HepG2 (cell line): ENCODE measurements at regions not wholly inside any gene's neighbourhood (a gene's known extent, or its start where the extent isn't known, plus 50 kb on each side); places are given as distances from the start of the nearest gene placed in this dataset.

Experiments used
- ATAC-seq: fragments of 200-7000 bp; cut with Tn5 transposase; 3 replicates; pipeline ENCODE4 v1.9.1; 2020; ENCODE audit warnings: mild to moderate bottlenecking, moderate library complexity
- BruUV-seq: library from RNA; stranded (reverse); fragments of 400-500 nt; replicated peaks from 2 replicates; lab custom pipeline; 2021; lab: Mats Ljungman, UMichigan
- CTCF ChIA-PET: fragments of 300-600 bp; formaldehyde crosslinking; extraction: SDS; loops from one replicate; lab custom pipeline; 2021; ENCODE audit warnings: low total read pairs, inconsistent platforms, low intra/inter-chr PET ratio; lab: Yijun Ruan, JAX
- POLR2A ChIA-PET: fragments of 350-600 bp; sonication (Branson Sonifier 250); formaldehyde crosslinking; loops from one replicate; lab custom pipeline; 2020; ENCODE audit warnings: antibody characterized with exemption, inconsistent platforms; lab: Yijun Ruan, JAX
- DNase-seq: peaks from one replicate; pipeline ENCODE4 v3.0.0-alpha.2; 2015; ENCODE audit warnings: low spot score
- FAIRE-seq: peaks from 3 replicates; lab custom pipeline; 2011; peaks lifted over from hg19 to GRCh38; lab: Jason Lieb, UNC
- H2AFZ ChIP-seq: one replicate; pipeline ENCODE4 v1.6.1; 2011; ENCODE audit warnings: low read length, inconsistent platforms
- H3K27ac ChIP-seq: fragments of 300-600 bp; 3 replicates; pipeline ENCODE4 v1.8.0; 2011; ENCODE audit warnings: mixed run types, mild to moderate bottlenecking, mixed read lengths, low read length, inconsistent platforms; ENCODE audit not compliant: insufficient read depth; ENCODE audit errors: extremely low read length
- H3K27me3 ChIP-seq, 2 experiments: fragments of 200-600 bp in 1 of 2; 2 replicates in 1 of 2; 3 replicates in 1 of 2; pipeline versions ENCODE4 v1.6.0 to v1.8.0; 2011; ENCODE audit warnings: low read length in 2 of 2, mild to moderate bottlenecking in 2 of 2, moderate library complexity in 2 of 2, inconsistent platforms in 1 of 2; ENCODE audit not compliant: insufficient read depth in 2 of 2, control insufficient read depth in 1 of 2
- H3K36me3 ChIP-seq, 2 experiments: fragments of 200-600 bp in 1 of 2; replicated peaks in 1 of 2; 2 replicates in 1 of 2; 3 replicates in 1 of 2; pipeline versions ENCODE4 v1.5.1 to v1.8.0; 2011; ENCODE audit warnings: low read length in 2 of 2, inconsistent platforms in 1 of 2; ENCODE audit not compliant: insufficient read depth in 2 of 2, control insufficient read depth in 1 of 2
- H3K4me1 ChIP-seq: 2 replicates; pipeline ENCODE4 v1.5.1; 2012; ENCODE audit warnings: low read length, inconsistent platforms; ENCODE audit not compliant: insufficient read depth
- H3K4me2 ChIP-seq: 2 replicates; pipeline ENCODE4 v1.6.0; 2011; ENCODE audit warnings: low read depth, low read length, inconsistent platforms
- H3K4me3 ChIP-seq, 3 experiments: fragments of 200-600 bp in 1 of 3; sonication (generic), shearing (Covaris generic) in 1 of 3; replicated peaks in 1 of 3; 2 replicates each; pipeline ENCODE4 v1.5.1; 2011 to 2016; ENCODE audit warnings: low read length in 3 of 3, inconsistent platforms in 2 of 3, low read depth in 2 of 3, mild to moderate bottlenecking in 2 of 3, control low read depth in 1 of 3, mixed read lengths in 1 of 3; ENCODE audit not compliant: insufficient read depth in 1 of 3
- H3K79me2 ChIP-seq: one replicate; pipeline ENCODE4 v1.6.1; 2011; ENCODE audit warnings: low read length, inconsistent platforms; ENCODE audit not compliant: insufficient read depth
- H3K9ac ChIP-seq: 2 replicates; pipeline ENCODE4 v1.6.0; 2011; ENCODE audit warnings: mild to moderate bottlenecking, low read depth, low read length, inconsistent platforms; ENCODE audit not compliant: insufficient read depth
- H3K9me3 ChIP-seq: 2 replicates; pipeline ENCODE4 v1.5.1; 2012; ENCODE audit warnings: mild to moderate bottlenecking, low read length
- H4K20me1 ChIP-seq: 2 replicates; pipeline ENCODE4 v1.6.0; 2011; ENCODE audit warnings: inconsistent platforms, mild to moderate bottlenecking, low read length, moderate library complexity; ENCODE audit not compliant: insufficient read depth
- CENPT ChIP-seq: sonication (generic); formaldehyde crosslinking; IDR thresholded peaks from 2 replicates; pipeline ENCODE4 v1.8.0; 2022; ENCODE audit warnings: low read depth, mild to moderate bottlenecking, moderate library complexity, missing genetic modification reagents
- IRF1 ChIP-seq: sonication (generic); formaldehyde crosslinking; IDR thresholded peaks from 2 replicates; pipeline ENCODE4 v1.4.0; 2020; ENCODE audit warnings: low read depth, mild to moderate bottlenecking, missing genetic modification reagents
- KMT2A ChIP-seq: sonication (generic); formaldehyde crosslinking; IDR thresholded peaks from 2 replicates; pipeline ENCODE4 v1.4.0; 2020; ENCODE audit warnings: missing genetic modification reagents
- MAX ChIP-seq: IDR thresholded peaks from 2 replicates; pipeline ENCODE4 v1.6.1; 2012; ENCODE audit warnings: inconsistent platforms
- NFYC ChIP-seq: IDR thresholded peaks from 2 replicates; pipeline ENCODE4 v1.6.1; 2016; ENCODE audit warnings: missing genetic modification reagents, missing compliant biosample characterization
- NONO ChIP-seq, 2 experiments: fragments of 450-650 bp in 1 of 2; sonication (generic) in 1 of 2; formaldehyde crosslinking in 1 of 2; IDR thresholded peaks in 1 of 2; conservative IDR thresholded peaks in 1 of 2; 2 replicates each; pipeline versions ENCODE4 v1.6.1 to v1.8.0; 2017 to 2022; ENCODE audit warnings: mild to moderate bottlenecking in 1 of 2, missing genetic modification reagents in 1 of 2, moderate library complexity in 1 of 2
- SIN3B ChIP-seq: fragments of 150-350 bp; IDR thresholded peaks from 2 replicates; pipeline ENCODE4 v1.6.1; 2014; ENCODE audit warnings: low read length
- SMAD1 ChIP-seq: sonication (generic); formaldehyde crosslinking; IDR thresholded peaks from 2 replicates; pipeline ENCODE4 v1.4.0; 2020; ENCODE audit warnings: missing genetic modification reagents, low read depth, mild to moderate bottlenecking, borderline replicate concordance
- TAF1 ChIP-seq: sonication (generic); formaldehyde crosslinking; IDR thresholded peaks from 2 replicates; pipeline ENCODE4 v1.4.0; 2020; ENCODE audit warnings: missing genetic modification reagents
- TOPORS ChIP-seq: sonication (generic); formaldehyde crosslinking; IDR thresholded peaks from 2 replicates; pipeline ENCODE4 v1.8.0; 2023; ENCODE audit warnings: mild to moderate bottlenecking, missing genetic modification reagents
- XBP1 ChIP-seq: sonication (generic); formaldehyde crosslinking; IDR thresholded peaks from 2 replicates; pipeline ENCODE4 v1.5.0; 2020; ENCODE audit warnings: missing genetic modification reagents
- ZNF136 ChIP-seq: sonication (generic); formaldehyde crosslinking; IDR thresholded peaks from 2 replicates; pipeline ENCODE4 v1.8.1; 2022; ENCODE audit warnings: low read depth, mild to moderate bottlenecking, moderate library complexity, missing genetic modification reagents
- ZNF138 ChIP-seq: sonication (generic); formaldehyde crosslinking; IDR thresholded peaks from 2 replicates; pipeline ENCODE4 v1.5.0; 2020; ENCODE audit warnings: mild to moderate bottlenecking, low read depth, missing genetic modification reagents
- ZNF225 ChIP-seq: sonication (generic); formaldehyde crosslinking; IDR thresholded peaks from 2 replicates; pipeline ENCODE4 v1.4.0; 2020; ENCODE audit warnings: mild to moderate bottlenecking, missing genetic modification reagents
- ZNF337 ChIP-seq: sonication (generic); formaldehyde crosslinking; IDR thresholded peaks from 2 replicates; pipeline ENCODE4 v1.5.1; 2020; ENCODE audit warnings: missing genetic modification reagents, low read depth, mild to moderate bottlenecking, borderline replicate concordance
- ZNF343 ChIP-seq: sonication (generic); formaldehyde crosslinking; IDR thresholded peaks from 2 replicates; pipeline ENCODE4 v1.4.0; 2020; ENCODE audit warnings: mild to moderate bottlenecking, missing genetic modification reagents
- ZNF44 ChIP-seq: sonication (generic); formaldehyde crosslinking; IDR thresholded peaks from 2 replicates; pipeline ENCODE4 v1.5.1; 2020; ENCODE audit warnings: mild to moderate bottlenecking, missing genetic modification reagents
- ZNF629 ChIP-seq: sonication (generic); formaldehyde crosslinking; conservative IDR thresholded peaks from 2 replicates; pipeline ENCODE4 v1.5.0; 2020; ENCODE audit warnings: missing genetic modification reagents
- ZNF660 ChIP-seq: sonication (generic); formaldehyde crosslinking; IDR thresholded peaks from 2 replicates; pipeline ENCODE4 v1.5.1; 2020; ENCODE audit warnings: mild to moderate bottlenecking, low read depth, missing genetic modification reagents, borderline replicate concordance
- ZNF781 ChIP-seq: sonication (generic); formaldehyde crosslinking; IDR thresholded peaks from 2 replicates; pipeline ENCODE4 v1.5.1; 2020; ENCODE audit warnings: borderline replicate concordance, mild to moderate bottlenecking, missing genetic modification reagents; ENCODE audit errors: not compliant biosample characterization
- in situ Hi-C: cut with HindIII; loops from 2 replicates; pipeline ENCODE4 v1.10.0; 2017; ENCODE audit warnings: low pct_unique_long_range_greater_than_20kb; ENCODE audit not compliant: extremely low pct_ligation_motif_present
- intact Hi-C: fragments of 100-400 bp; cut with micrococcal nuclease; formaldehyde crosslinking; loops from one replicate; pipeline ENCODE4 v1.10.0; 2022; ENCODE audit not compliant: unreplicated experiment

GRCh38 chr4:33878710-33879109, 2365.6 kb downstream of the ARAP2 start:
- no peak overlapping the region for H2AFZ ChIP-seq
- intact Hi-C loops = no loop called here
- no peaks in the 10 kb centered on the region for H3K4me1 ChIP-seq
- H4K20me1 ChIP-seq = no peaks in the 10 kb centered on the region
- H3K9me3 ChIP-seq = peaks cover 74% of the 10 kb centered on the region
- CTCF ChIA-PET = no interaction called here
- no TSS peak for BruUV-seq
- no peak for TF ChIP-seq TAF1 (CRISPR knock-in tag)
- no peak for TF ChIP-seq ZNF337
- no peak for TF ChIP-seq XBP1 (CRISPR knock-in tag)
- no peak for TF ChIP-seq ZNF44
- no peak for TF ChIP-seq ZNF136 (CRISPR knock-in tag)
- TF ChIP-seq NONO (IDR thresholded peaks at IDR 0.05) = no peak
- TF ChIP-seq NONO (CRISPR knock-in tag; conservative IDR thresholded peaks at IDR 0.05) = no peak
- no peak for TF ChIP-seq KMT2A (CRISPR knock-in tag)
- TF ChIP-seq CENPT (CRISPR knock-in tag) = no peak
- TF ChIP-seq SMAD1 (CRISPR knock-in tag) = no peak
- TF ChIP-seq ZNF225 (CRISPR knock-in tag) = no peak
- no peak for TF ChIP-seq ZNF343
- no peak for TF ChIP-seq ZNF138
- no peak for TF ChIP-seq ZNF781 (CRISPR knock-in tag)
- no peak for TF ChIP-seq SIN3B
- TF ChIP-seq ZNF660 (CRISPR knock-in tag) = no peak
- no peak for TF ChIP-seq ZNF629
- TF ChIP-seq IRF1 (CRISPR knock-in tag) = no peak
- TF ChIP-seq NFYC (CRISPR knock-in tag) = no peak
- TF ChIP-seq TOPORS = no peak
- TF ChIP-seq MAX = no peak
- TF ChIP-seq, all 625 proteins: peak for 0
- Histone ChIP-seq H3K36me3 (no peaks in the 10 kb centered on the region), H3K79me2 (no peaks in the 10 kb centered on the region), H3K9ac (no peak overlapping the region), H3K27ac (no peak overlapping the region), H3K4me3 (no peak overlapping the region), H3K4me2 (no peak overlapping the region), H3K27me3 (no peaks in the 10 kb centered on the region; a peak in 1 of 5 replicates)
- DNase-seq (no peak), FAIRE-seq (no peak), ATAC-seq (no peak)
- in situ Hi-C loops = no loop called here
- POLR2A ChIA-PET = no interaction called here
